GM19099 (cell line): ENCODE measurements at regions not wholly inside any gene's neighbourhood (a gene's known extent, or its start where the extent isn't known, plus 50 kb on each side); places are given as distances from the start of the nearest gene placed in this dataset.

Experiments
- POLR2A ChIP-seq: IDR thresholded peaks from 3 replicates; pipeline ENCODE4 v1.6.1; 2011; ENCODE audit warnings: low read depth; ENCODE audit not compliant: insufficient read length; ENCODE audit errors: extremely low read depth

GRCh38 chr2:129479892-129480291 lies 499.6 kb upstream of the RAB6C start:
- TF ChIP-seq POLR2A = no peak

GRCh38 chr2:129480790-129481189 lies 498.7 kb upstream of the RAB6C start:
- no peak for TF ChIP-seq POLR2A

- TF ChIP-seq POLR2A = no peak
These were observed 497.9 kb upstream of the RAB6C start for GRCh38 chr2:129481306-129482219.

- TF ChIP-seq POLR2A = no peak
These were observed 496.8 kb upstream of the RAB6C start for GRCh38 chr2:129482626-129483025.

- TF ChIP-seq POLR2A = no peak
These were observed 496.1 kb upstream of the RAB6C start for GRCh38 chr2:129483366-129483765.

GRCh38 chr2:129484999-129485897 lies 494.2 kb upstream of the RAB6C start:
- no peak for TF ChIP-seq POLR2A

GRCh38 chr2:129488376-129488775 lies 491.1 kb upstream of the RAB6C start:
- TF ChIP-seq POLR2A = no peak

- TF ChIP-seq POLR2A = no peak
These were observed 488.8 kb upstream of the RAB6C start for GRCh38 chr2:129490641-129491040.

GRCh38 chr2:129491308-129491707 lies 488.2 kb upstream of the RAB6C start:
- TF ChIP-seq POLR2A = no peak

GRCh38 chr2:129492548-129492947 lies 486.9 kb upstream of the RAB6C start:
- no peak for TF ChIP-seq POLR2A

GRCh38 chr2:129499747-129500146 lies 479.7 kb upstream of the RAB6C start:
- TF ChIP-seq POLR2A = no peak

GRCh38 chr2:129502781-129503180 lies 476.7 kb upstream of the RAB6C start:
- TF ChIP-seq POLR2A = no peak

- TF ChIP-seq POLR2A = no peak
These were observed 474.8 kb upstream of the RAB6C start for GRCh38 chr2:129504646-129505045.

GRCh38 chr2:129518937-129519336 lies 460.5 kb upstream of the RAB6C start:
- TF ChIP-seq POLR2A = no peak

- TF ChIP-seq POLR2A = no peak
These were observed 430.6 kb upstream of the RAB6C start for GRCh38 chr2:129548880-129549279.

GRCh38 chr2:129550536-129550935 lies 428.9 kb upstream of the RAB6C start:
- no peak for TF ChIP-seq POLR2A

- no peak for TF ChIP-seq POLR2A
These were observed 425.1 kb upstream of the RAB6C start for GRCh38 chr2:129554373-129554772.

- no peak for TF ChIP-seq POLR2A
These were observed 420.4 kb upstream of the RAB6C start for GRCh38 chr2:129559101-129559500.
